ENCODE measurements at regions not wholly inside any gene's neighbourhood (a gene's known extent, or its start where the extent isn't known, plus 50 kb on each side); places are given as distances from the start of the nearest gene placed in this dataset.

- Histone ChIP-seq H3K36me3 (ENCODE audit: control insufficient read depth, low read depth, low read length) (no peaks in the 10 kb centered on the region), H3K27ac (ENCODE audit: low read length) (no peak overlapping the region), H3K4me3 (ENCODE audit: low read length) (no peak overlapping the region), H3K9ac (ENCODE audit: low read length) (no peak overlapping the region), H3K4me1 (ENCODE audit: control insufficient read depth, low read depth, low read length) (no peaks in the 10 kb centered on the region), H3K27me3 (ENCODE audit: control insufficient read depth, insufficient read depth, low read length) (no peaks in the 10 kb centered on the region), H3K9me3 (ENCODE audit: control insufficient read depth, low read depth, low read length) (no peaks in the 10 kb centered on the region)
Observed at GRCh38 chr7:67856046-67856445, 859.4 kb downstream of the TYW1 start.

- Histone ChIP-seq H3K4me1 (ENCODE audit: control insufficient read depth, low read depth, low read length) (no peaks in the 10 kb centered on the region), H3K9ac (ENCODE audit: low read length) (no peak overlapping the region), H3K4me3 (ENCODE audit: low read length) (no peak overlapping the region), H3K36me3 (ENCODE audit: control insufficient read depth, low read depth, low read length) (no peaks in the 10 kb centered on the region), H3K27ac (ENCODE audit: low read length) (no peak overlapping the region), H3K9me3 (ENCODE audit: control insufficient read depth, low read depth, low read length) (peaks cover 4% of the 10 kb centered on the region), H3K27me3 (ENCODE audit: control insufficient read depth, insufficient read depth, low read length) (no peaks in the 10 kb centered on the region)
Observed at GRCh38 chr7:67857698-67858097, 861.1 kb downstream of the TYW1 start.

GRCh38 chr7:67858931-67859330 lies 862.3 kb downstream of the TYW1 start:
- Histone ChIP-seq H3K27me3 (ENCODE audit: control insufficient read depth, insufficient read depth, low read length) (no peaks in the 10 kb centered on the region), H3K4me1 (ENCODE audit: control insufficient read depth, low read depth, low read length) (no peaks in the 10 kb centered on the region)

GRCh38 chr7:67863911-67864310 lies 867.3 kb downstream of the TYW1 start:
- no peaks in the 10 kb centered on the region for H3K36me3 ChIP-seq (ENCODE audit: control insufficient read depth, low read depth, low read length)
- H3K9me3 ChIP-seq (ENCODE audit: control insufficient read depth, low read depth, low read length) = peaks cover 4% of the 10 kb centered on the region
- no peak overlapping the region for H3K27ac ChIP-seq (ENCODE audit: low read length)
- no peaks in the 10 kb centered on the region for H3K4me1 ChIP-seq (ENCODE audit: control insufficient read depth, low read depth, low read length)
- no peak overlapping the region for H3K9ac ChIP-seq (ENCODE audit: low read length)
- H3K27me3 ChIP-seq (ENCODE audit: control insufficient read depth, insufficient read depth, low read length) = no peaks in the 10 kb centered on the region
- no peak overlapping the region for H3K4me3 ChIP-seq (ENCODE audit: low read length)

More at GRCh38 chr7:67858931-67859330, 862.3 kb downstream of the TYW1 start:
- Histone ChIP-seq H3K4me3 (ENCODE audit: low read length) (no peak overlapping the region), H3K9ac (ENCODE audit: low read length) (no peak overlapping the region), H3K9me3 (ENCODE audit: control insufficient read depth, low read depth, low read length) (peaks cover 4% of the 10 kb centered on the region), H3K27ac (ENCODE audit: low read length) (no peak overlapping the region), H3K36me3 (ENCODE audit: control insufficient read depth, low read depth, low read length) (no peaks in the 10 kb centered on the region)

- no peak overlapping the region for H3K4me3 ChIP-seq (ENCODE audit: low read length)
- H3K27me3 ChIP-seq (ENCODE audit: control insufficient read depth, insufficient read depth, low read length) = no peaks in the 10 kb centered on the region
- peaks cover 4% of the 10 kb centered on the region for H3K9me3 ChIP-seq (ENCODE audit: control insufficient read depth, low read depth, low read length)
- no peak overlapping the region for H3K27ac ChIP-seq (ENCODE audit: low read length)
- H3K36me3 ChIP-seq (ENCODE audit: control insufficient read depth, low read depth, low read length) = no peaks in the 10 kb centered on the region
- H3K4me1 ChIP-seq (ENCODE audit: control insufficient read depth, low read depth, low read length) = no peaks in the 10 kb centered on the region
- no peak overlapping the region for H3K9ac ChIP-seq (ENCODE audit: low read length)
Observed at GRCh38 chr7:67866054-67866453, 869.4 kb downstream of the TYW1 start.

- H3K27me3 ChIP-seq (ENCODE audit: control insufficient read depth, insufficient read depth, low read length) = no peaks in the 10 kb centered on the region
- no peaks in the 10 kb centered on the region for H3K36me3 ChIP-seq (ENCODE audit: control insufficient read depth, low read depth, low read length)
- H3K9ac ChIP-seq (ENCODE audit: low read length) = no peak overlapping the region
- no peaks in the 10 kb centered on the region for H3K4me1 ChIP-seq (ENCODE audit: control insufficient read depth, low read depth, low read length)
- H3K4me3 ChIP-seq (ENCODE audit: low read length) = no peak overlapping the region
- H3K27ac ChIP-seq (ENCODE audit: low read length) = no peak overlapping the region
- H3K9me3 ChIP-seq (ENCODE audit: control insufficient read depth, low read depth, low read length) = peaks cover 4% of the 10 kb centered on the region
Observed at GRCh38 chr7:67866812-67867211, 870.2 kb downstream of the TYW1 start.

- H3K36me3 ChIP-seq (ENCODE audit: control insufficient read depth, low read depth, low read length) = no peaks in the 10 kb centered on the region
- H3K9me3 ChIP-seq (ENCODE audit: control insufficient read depth, low read depth, low read length) = no peaks in the 10 kb centered on the region
- H3K4me3 ChIP-seq (ENCODE audit: low read length) = no peak overlapping the region
- H3K9ac ChIP-seq (ENCODE audit: low read length) = no peak overlapping the region
- H3K27me3 ChIP-seq (ENCODE audit: control insufficient read depth, insufficient read depth, low read length) = no peaks in the 10 kb centered on the region
- no peak overlapping the region for H3K27ac ChIP-seq (ENCODE audit: low read length)
- H3K4me1 ChIP-seq (ENCODE audit: control insufficient read depth, low read depth, low read length) = no peaks in the 10 kb centered on the region
Observed at GRCh38 chr7:67870396-67870795, 873.8 kb downstream of the TYW1 start.

- no peak overlapping the region for H3K27ac ChIP-seq (ENCODE audit: low read length)
- no peaks in the 10 kb centered on the region for H3K27me3 ChIP-seq (ENCODE audit: control insufficient read depth, insufficient read depth, low read length)
- H3K9me3 ChIP-seq (ENCODE audit: control insufficient read depth, low read depth, low read length) = no peaks in the 10 kb centered on the region
- no peaks in the 10 kb centered on the region for H3K4me1 ChIP-seq (ENCODE audit: control insufficient read depth, low read depth, low read length)
- H3K4me3 ChIP-seq (ENCODE audit: low read length) = no peak overlapping the region
- H3K9ac ChIP-seq (ENCODE audit: low read length) = no peak overlapping the region
- H3K36me3 ChIP-seq (ENCODE audit: control insufficient read depth, low read depth, low read length) = no peaks in the 10 kb centered on the region
Observed at GRCh38 chr7:67875558-67875957, 878.9 kb downstream of the TYW1 start.

- H3K4me3 ChIP-seq (ENCODE audit: low read length) = no peak overlapping the region
- no peaks in the 10 kb centered on the region for H3K36me3 ChIP-seq (ENCODE audit: control insufficient read depth, low read depth, low read length)
- no peak overlapping the region for H3K27ac ChIP-seq (ENCODE audit: low read length)
- H3K9ac ChIP-seq (ENCODE audit: low read length) = no peak overlapping the region
- no peaks in the 10 kb centered on the region for H3K4me1 ChIP-seq (ENCODE audit: control insufficient read depth, low read depth, low read length)
- H3K27me3 ChIP-seq (ENCODE audit: control insufficient read depth, insufficient read depth, low read length) = no peaks in the 10 kb centered on the region
- H3K9me3 ChIP-seq (ENCODE audit: control insufficient read depth, low read depth, low read length) = no peaks in the 10 kb centered on the region
Observed at GRCh38 chr7:67878808-67879207, 882.2 kb downstream of the TYW1 start.

GRCh38 chr7:67882843-67883242 lies 886.2 kb downstream of the TYW1 start:
- Histone ChIP-seq H3K36me3 (ENCODE audit: control insufficient read depth, low read depth, low read length) (no peaks in the 10 kb centered on the region), H3K27me3 (ENCODE audit: control insufficient read depth, insufficient read depth, low read length) (no peaks in the 10 kb centered on the region), H3K27ac (ENCODE audit: low read length) (no peak overlapping the region), H3K9ac (ENCODE audit: low read length) (no peak overlapping the region), H3K4me3 (ENCODE audit: low read length) (no peak overlapping the region), H3K9me3 (ENCODE audit: control insufficient read depth, low read depth, low read length) (no peaks in the 10 kb centered on the region), H3K4me1 (ENCODE audit: control insufficient read depth, low read depth, low read length) (no peaks in the 10 kb centered on the region)

GRCh38 chr7:67890316-67890715 lies 893.7 kb downstream of the TYW1 start:
- H3K4me1 ChIP-seq (ENCODE audit: control insufficient read depth, low read depth, low read length) = no peaks in the 10 kb centered on the region
- H3K36me3 ChIP-seq (ENCODE audit: control insufficient read depth, low read depth, low read length) = no peaks in the 10 kb centered on the region
- H3K9me3 ChIP-seq (ENCODE audit: control insufficient read depth, low read depth, low read length) = peaks cover 3% of the 10 kb centered on the region
- no peak overlapping the region for H3K27ac ChIP-seq (ENCODE audit: low read length)
- no peaks in the 10 kb centered on the region for H3K27me3 ChIP-seq (ENCODE audit: control insufficient read depth, insufficient read depth, low read length)
- no peak overlapping the region for H3K4me3 ChIP-seq (ENCODE audit: low read length)
- no peak overlapping the region for H3K9ac ChIP-seq (ENCODE audit: low read length)

- no peaks in the 10 kb centered on the region for H3K9me3 ChIP-seq (ENCODE audit: control insufficient read depth, low read depth, low read length)
- H3K27me3 ChIP-seq (ENCODE audit: control insufficient read depth, insufficient read depth, low read length) = no peaks in the 10 kb centered on the region
- H3K36me3 ChIP-seq (ENCODE audit: control insufficient read depth, low read depth, low read length) = no peaks in the 10 kb centered on the region
- H3K4me1 ChIP-seq (ENCODE audit: control insufficient read depth, low read depth, low read length) = no peaks in the 10 kb centered on the region
- H3K9ac ChIP-seq (ENCODE audit: low read length) = no peak overlapping the region
- H3K4me3 ChIP-seq (ENCODE audit: low read length) = no peak overlapping the region
- no peak overlapping the region for H3K27ac ChIP-seq (ENCODE audit: low read length)
Observed at GRCh38 chr7:67894746-67895145, 898.1 kb downstream of the TYW1 start.
